ENCODE measurements at regions not wholly inside any gene's neighbourhood (a gene's known extent, or its start where the extent isn't known, plus 50 kb on each side); places are given as distances from the start of the nearest gene placed in this dataset.

- H3K4me1 ChIP-seq: no peaks in the 10 kb centered on the region
- no peaks in the 10 kb centered on the region for H3K27me3 ChIP-seq
- H3K4me3 ChIP-seq: no peak overlapping the region
- no peaks in the 10 kb centered on the region for H3K36me3 ChIP-seq
- DNase-seq: no peak
- H3K27ac ChIP-seq: no peak overlapping the region
- intact Hi-C loops (cut with DNase I; ENCODE audit: low total_unique reads): no loop called here
- no peaks in the 10 kb centered on the region for H3K9me3 ChIP-seq
- TF ChIP-seq POLR2A (IDR thresholded peaks at IDR 0.05) (no peak), CTCF (IDR thresholded peaks at IDR 0.05) (no peak)
Observed at GRCh38 chr11:70935006-70935768, 317.2 kb downstream of the SHANK2 start.

DNA sequence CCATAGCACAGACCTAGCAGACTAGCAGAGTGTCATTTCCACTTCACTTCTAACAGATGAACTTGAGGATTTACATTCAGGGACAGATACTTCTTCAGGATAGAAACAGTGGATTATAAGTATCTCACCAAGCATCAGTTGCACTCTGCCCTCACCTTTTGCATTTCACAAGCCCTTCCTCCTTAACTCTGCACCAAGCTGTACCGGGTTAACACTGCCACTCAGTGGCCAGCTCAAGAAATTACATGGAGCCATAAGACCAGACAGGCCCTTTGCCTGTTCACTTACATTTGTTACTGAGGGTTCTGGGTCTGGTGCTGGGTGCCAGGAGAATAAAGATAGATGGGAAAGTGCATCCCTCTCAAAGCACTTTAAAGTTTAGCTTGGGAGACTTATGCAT lies 309.8 kb downstream of the SHANK2 start:
- H3K9me3 ChIP-seq: peaks cover 0 to 3% of the 10 kb centered on the region in 2 donors
- H3K4me3 ChIP-seq: no peak overlapping the region
- H3K27me3 ChIP-seq: no peaks in the 10 kb centered on the region
- TF ChIP-seq CTCF (IDR thresholded peaks at IDR 0.05) (no peak), POLR2A (IDR thresholded peaks at IDR 0.05) (no peak)
- intact Hi-C loops (cut with DNase I; ENCODE audit: low total_unique reads): no loop called here
- H3K36me3 ChIP-seq: no peaks in the 10 kb centered on the region
- H3K27ac ChIP-seq: no peak overlapping the region
- no peaks in the 10 kb centered on the region for H3K4me1 ChIP-seq
- DNase-seq: no peak

DNA sequence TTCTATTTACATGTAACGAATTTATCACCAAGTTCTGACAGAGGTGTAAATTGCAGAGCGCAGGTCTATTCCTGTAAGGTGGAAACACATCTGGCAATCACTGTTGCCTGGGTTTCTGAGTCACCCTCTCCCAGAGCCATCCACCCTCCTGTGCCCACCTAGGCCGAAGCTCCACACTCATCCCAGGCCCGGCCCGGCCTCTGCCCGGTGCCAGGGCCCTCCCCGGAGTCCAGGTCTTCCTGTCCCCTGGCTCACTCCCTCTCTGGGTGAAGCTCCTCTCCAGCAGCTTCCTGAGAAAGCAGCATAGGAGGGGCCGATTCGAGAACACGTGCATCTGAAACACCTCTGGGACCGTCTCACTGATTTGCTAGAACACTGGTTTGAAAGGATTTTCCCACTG lies 308.2 kb downstream of the SHANK2 start:
- Histone ChIP-seq H3K36me3 (no peaks in the 10 kb centered on the region), H3K9me3 (peaks cover 0 to 3% of the 10 kb centered on the region in 2 donors), H3K4me3 (no peak overlapping the region), H3K4me1 (no peaks in the 10 kb centered on the region), H3K27ac (no peak overlapping the region), H3K27me3 (no peaks in the 10 kb centered on the region)
- no peak for DNase-seq
- intact Hi-C loops (cut with DNase I; ENCODE audit: low total_unique reads): no loop called here
- TF ChIP-seq CTCF (IDR thresholded peaks at IDR 0.05) (no peak), POLR2A (IDR thresholded peaks at IDR 0.05) (no peak)

DNA sequence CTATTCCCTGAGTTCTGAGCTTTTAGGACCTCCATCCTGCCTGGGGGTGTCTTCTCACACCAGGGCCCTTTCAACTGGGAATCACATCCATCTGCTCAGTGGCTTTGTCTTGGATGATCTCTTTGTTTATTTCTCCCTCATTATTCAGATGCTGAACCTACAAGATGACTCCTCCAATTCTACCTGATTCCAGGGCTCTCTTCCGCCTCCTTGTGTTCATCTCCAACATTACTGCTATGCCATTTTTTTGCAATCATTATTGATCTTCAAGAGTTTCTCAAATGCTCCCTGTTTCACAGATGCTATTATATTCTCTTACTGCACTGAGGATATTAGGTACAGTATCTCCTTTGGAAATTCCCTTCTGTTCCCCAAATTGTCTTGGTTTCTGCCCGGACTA lies 307.7 kb downstream of the SHANK2 start:
- H3K9me3 ChIP-seq: peaks cover 0 to 3% of the 10 kb centered on the region in 2 donors
- H3K27me3 ChIP-seq: no peaks in the 10 kb centered on the region
- no peaks in the 10 kb centered on the region for H3K36me3 ChIP-seq
- TF ChIP-seq POLR2A (IDR thresholded peaks at IDR 0.05) (no peak), CTCF (IDR thresholded peaks at IDR 0.05) (no peak)
- no peaks in the 10 kb centered on the region for H3K4me1 ChIP-seq
- no peak overlapping the region for H3K4me3 ChIP-seq
- intact Hi-C loops (cut with DNase I; ENCODE audit: low total_unique reads): no loop called here
- no peak for DNase-seq
- no peak overlapping the region for H3K27ac ChIP-seq

DNA sequence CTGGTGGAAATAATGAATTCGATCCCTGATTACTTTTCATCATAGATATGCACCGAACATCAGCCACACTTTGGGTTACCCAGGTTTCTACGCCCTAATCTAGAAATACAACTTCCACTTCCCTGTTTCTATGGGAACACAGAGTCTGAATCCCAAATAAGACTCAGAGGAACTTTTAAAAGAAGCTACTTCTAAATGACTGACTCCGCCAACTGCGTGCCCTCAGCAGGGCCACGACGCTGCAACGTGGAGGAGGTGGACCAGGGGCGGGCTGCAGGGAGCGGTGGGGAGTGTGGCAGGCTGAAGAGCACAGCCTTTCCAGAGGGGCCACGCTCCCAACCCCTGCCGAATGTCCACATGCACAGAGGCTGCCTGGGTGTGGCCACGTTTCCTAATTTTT lies 304.0 kb downstream of the SHANK2 start:
- Histone ChIP-seq H3K9me3 (peaks cover 0 to 3% of the 10 kb centered on the region in 2 donors), H3K4me3 (no peak overlapping the region), H3K4me1 (no peaks in the 10 kb centered on the region), H3K36me3 (no peaks in the 10 kb centered on the region), H3K27me3 (no peaks in the 10 kb centered on the region), H3K27ac (no peak overlapping the region)
- intact Hi-C loops (cut with DNase I; ENCODE audit: low total_unique reads): no loop called here
- no peak for DNase-seq
- TF ChIP-seq CTCF (IDR thresholded peaks at IDR 0.05) (no peak), POLR2A (IDR thresholded peaks at IDR 0.05) (no peak)
